SK-N-SH (cell line): ENCODE measurements at regions not wholly inside any gene's neighbourhood (a gene's known extent, or its start where the extent isn't known, plus 50 kb on each side); places are given as distances from the start of the nearest gene placed in this dataset.

Source experiments
- CTCF ChIA-PET: fragments of 300-600, 350-600 bp; formaldehyde crosslinking; extraction: SDS; loops from one replicate; lab custom pipeline; 2021; lab: Yijun Ruan, JAX
- POLR2A ChIA-PET: fragments of 350-600 bp; sonication (Branson Sonifier 250); formaldehyde crosslinking; extraction: SDS; loops from one replicate; lab custom pipeline; 2020; ENCODE audit warnings: antibody characterized with exemption, inconsistent platforms; lab: Yijun Ruan, JAX
- DNase-seq: peaks from one replicate; pipeline ENCODE4 v3.0.0; 2012
- H2AFZ ChIP-seq: fragments of 200-600 bp; sonication (generic); 2 replicates; pipeline ENCODE4 v1.8.1; 2016; ENCODE audit warnings: antibody characterized with exemption, mild to moderate bottlenecking, low read depth
- H3F3A ChIP-seq: fragments of 200-600 bp; sonication (generic); replicated peaks from 2 replicates; pipeline ENCODE3; 2016; ENCODE audit warnings: antibody characterized with exemption, mild to moderate bottlenecking; ENCODE audit not compliant: insufficient read depth
- H3K27ac ChIP-seq, 2 experiments: fragments of 200-500 bp in 1 of 2; fragments of 200-600 bp in 1 of 2; sonication (Bioruptor generic) in 1 of 2; sonication (generic), shearing (Covaris generic) in 1 of 2; 2 replicates each; pipeline versions ENCODE4 v1.5.1 to v1.6.1; 2014 to 2016; ENCODE audit warnings: low read depth in 2 of 2, inconsistent platforms in 1 of 2, low read length in 1 of 2, mild to moderate bottlenecking in 1 of 2, mixed read lengths in 1 of 2
- H3K27me3 ChIP-seq: fragments of 200-600 bp; sonication (generic), shearing (Covaris generic); 2 replicates; pipeline ENCODE4 v1.6.1; 2016; ENCODE audit warnings: mixed run types; ENCODE audit not compliant: insufficient read depth
- H3K36me3 ChIP-seq, 2 experiments: fragments of 200-500 bp in 1 of 2; fragments of 200-600 bp in 1 of 2; sonication (Bioruptor generic) in 1 of 2; sonication (generic) in 1 of 2; replicated peaks in 1 of 2; 2 replicates each; pipeline versions ENCODE3 to v1.5.1; 2014 to 2016; ENCODE audit warnings: low read length in 1 of 2, mild to moderate bottlenecking in 1 of 2; ENCODE audit not compliant: insufficient read depth in 2 of 2, control insufficient read depth in 1 of 2
- H3K4me1 ChIP-seq, 2 experiments: fragments of 200-500 bp in 1 of 2; fragments of 200-600 bp in 1 of 2; sonication (Bioruptor generic) in 1 of 2; sonication (generic), shearing (Covaris generic) in 1 of 2; 2 replicates each; pipeline versions ENCODE4 v1.5.1 to v1.6.1; 2014 to 2016; ENCODE audit warnings: low read depth in 1 of 2, low read length in 1 of 2, mixed run types in 1 of 2; ENCODE audit not compliant: insufficient read depth in 2 of 2, control insufficient read depth in 1 of 2
- H3K4me2 ChIP-seq: fragments of 200-600 bp; sonication (generic), shearing (Covaris generic); 2 replicates; pipeline ENCODE4 v1.6.1; 2017; ENCODE audit warnings: mixed run types
- H3K4me3 ChIP-seq, 2 experiments: fragments of 200-500 bp in 1 of 2; fragments of 200-600 bp in 1 of 2; sonication (Bioruptor generic) in 1 of 2; sonication (generic), shearing (Covaris generic) in 1 of 2; 2 replicates each; pipeline versions ENCODE4 v1.5.1 to v1.8.1; 2014 to 2016; ENCODE audit warnings: low read depth in 2 of 2, inconsistent platforms in 1 of 2, low read length in 1 of 2, mild to moderate bottlenecking in 1 of 2, mixed read lengths in 1 of 2, moderate library complexity in 1 of 2
- H3K79me2 ChIP-seq: fragments of 200-600 bp; sonication (generic); 2 replicates; pipeline ENCODE4 v1.8.1; 2017; ENCODE audit warnings: mild to moderate bottlenecking; ENCODE audit not compliant: insufficient read depth
- H3K9ac ChIP-seq: fragments of 200-600 bp; sonication (generic); 2 replicates; pipeline ENCODE4 v1.6.1; 2017; ENCODE audit warnings: mixed run types
- H3K9me2 ChIP-seq: fragments of 200-600 bp; sonication (generic); 2 replicates; pipeline ENCODE4 v1.6.1; 2017; ENCODE audit warnings: mixed run types
- H3K9me3 ChIP-seq: fragments of 200-600 bp; sonication (generic); 2 replicates; pipeline ENCODE4 v1.6.1; 2017; ENCODE audit warnings: mixed run types, mild to moderate bottlenecking, moderate library complexity
- H4K20me1 ChIP-seq: fragments of 200-600 bp; sonication (generic); 2 replicates; pipeline ENCODE4 v1.6.1; 2017; ENCODE audit warnings: mild to moderate bottlenecking, mixed run types; ENCODE audit not compliant: insufficient read depth
- EP300 ChIP-seq, 2 experiments: IDR thresholded peaks; 2 replicates each; pipeline versions ENCODE4 v1.4.0 to v1.6.1; 2012; ENCODE audit warnings: borderline replicate concordance in 1 of 2, low read depth in 1 of 2, low read length in 1 of 2
- EZH2phosphoT487 ChIP-seq: fragments of 200-600 bp; sonication (generic); IDR thresholded peaks from 2 replicates; pipeline ENCODE4 v1.6.1; 2017; ENCODE audit warnings: low read depth, mixed run types, mild to moderate bottlenecking, antibody characterized with exemption, moderate library complexity, borderline replicate concordance
- FOSL2 ChIP-seq: IDR thresholded peaks from 2 replicates; pipeline ENCODE4 v1.4.0; 2012; ENCODE audit warnings: low read depth, mild to moderate bottlenecking, moderate library complexity, borderline replicate concordance
- JUND ChIP-seq: IDR thresholded peaks from 2 replicates; pipeline ENCODE4 v1.4.0; 2012
- RAD21 ChIP-seq: IDR thresholded peaks from 2 replicates; pipeline ENCODE4 v1.6.1; 2012; ENCODE audit warnings: mild to moderate bottlenecking, low read length
- RCOR1 ChIP-seq: fragments of 150-350 bp; IDR thresholded peaks from 2 replicates; pipeline ENCODE4 v1.6.1; 2017; ENCODE audit warnings: antibody characterized with exemption, low read length
- SIN3A ChIP-seq: IDR thresholded peaks from 2 replicates; pipeline ENCODE4 v1.6.1; 2012; ENCODE audit warnings: low read depth, mild to moderate bottlenecking, low read length, moderate library complexity, borderline replicate concordance
- TAF1 ChIP-seq: IDR thresholded peaks from 2 replicates; pipeline ENCODE4 v1.6.1; 2012; ENCODE audit warnings: low read depth, mild to moderate bottlenecking, low read length, moderate library complexity, borderline replicate concordance
- TCF12 ChIP-seq: IDR thresholded peaks from 2 replicates; pipeline ENCODE4 v1.4.0; 2012
- WGBS: methylation state at CpG from one replicate; pipeline ENCODE4 v1.1.6; 2017; ENCODE audit warnings: low lambda C conversion rate; 5-methylcytosine and 5-hydroxymethylcytosine counted together
- TF ChIP-seq, protein P1 (sequence below): IDR thresholded peaks from 2 replicates; pipeline ENCODE4 v1.4.0; 2012; ENCODE audit warnings: low read depth, borderline replicate concordance
- TF ChIP-seq, protein P2 (sequence below): fragments of 200-600 bp; sonication (generic); IDR thresholded peaks from 2 replicates; pipeline ENCODE4 v1.6.1; 2017; ENCODE audit warnings: antibody characterized with exemption, mild to moderate bottlenecking, moderate library complexity
- TF ChIP-seq, protein P3 (sequence below): IDR thresholded peaks from 2 replicates; pipeline ENCODE4 v1.6.1; 2012; ENCODE audit warnings: mild to moderate bottlenecking, low read depth, low read length, moderate library complexity

DNA sequence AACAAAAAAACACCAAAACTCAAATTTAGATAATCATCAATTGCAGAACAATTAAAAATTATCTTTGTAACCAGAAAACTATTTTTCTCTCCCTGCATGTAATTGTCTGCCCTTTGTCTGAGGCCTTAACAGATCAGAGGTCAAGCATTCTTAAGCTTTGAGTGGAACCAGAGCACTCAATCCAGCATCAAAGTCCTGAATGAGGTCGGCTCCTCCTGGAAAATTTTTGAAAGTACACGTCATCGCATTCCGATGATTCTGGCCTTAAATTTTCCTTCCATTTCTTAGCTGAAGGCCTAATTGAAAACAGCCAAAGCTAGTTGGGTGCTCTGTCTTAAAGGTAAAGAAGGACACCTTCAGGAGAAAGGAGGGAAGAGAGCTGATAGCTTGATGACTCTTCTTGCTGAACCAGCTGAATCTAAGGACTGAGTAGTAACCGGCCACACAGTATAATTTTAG is 510.2 kb upstream of the SULF2 start (continued):
- no peak for TF ChIP-seq RCOR1
- peak; percentile 97 for TF ChIP-seq JUND
- peak; percentile 95 for TF ChIP-seq FOSL2
- TF ChIP-seq SIN3A, result peak; percentile 24; the same call in 1 of the 2 replicates
- TF ChIP-seq, protein P1, sequence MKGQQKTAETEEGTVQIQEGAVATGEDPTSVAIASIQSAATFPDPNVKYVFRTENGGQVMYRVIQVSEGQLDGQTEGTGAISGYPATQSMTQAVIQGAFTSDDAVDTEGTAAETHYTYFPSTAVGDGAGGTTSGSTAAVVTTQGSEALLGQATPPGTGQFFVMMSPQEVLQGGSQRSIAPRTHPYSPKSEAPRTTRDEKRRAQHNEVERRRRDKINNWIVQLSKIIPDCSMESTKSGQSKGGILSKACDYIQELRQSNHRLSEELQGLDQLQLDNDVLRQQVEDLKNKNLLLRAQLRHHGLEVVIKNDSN, result no peak
- TF ChIP-seq, protein P2, sequence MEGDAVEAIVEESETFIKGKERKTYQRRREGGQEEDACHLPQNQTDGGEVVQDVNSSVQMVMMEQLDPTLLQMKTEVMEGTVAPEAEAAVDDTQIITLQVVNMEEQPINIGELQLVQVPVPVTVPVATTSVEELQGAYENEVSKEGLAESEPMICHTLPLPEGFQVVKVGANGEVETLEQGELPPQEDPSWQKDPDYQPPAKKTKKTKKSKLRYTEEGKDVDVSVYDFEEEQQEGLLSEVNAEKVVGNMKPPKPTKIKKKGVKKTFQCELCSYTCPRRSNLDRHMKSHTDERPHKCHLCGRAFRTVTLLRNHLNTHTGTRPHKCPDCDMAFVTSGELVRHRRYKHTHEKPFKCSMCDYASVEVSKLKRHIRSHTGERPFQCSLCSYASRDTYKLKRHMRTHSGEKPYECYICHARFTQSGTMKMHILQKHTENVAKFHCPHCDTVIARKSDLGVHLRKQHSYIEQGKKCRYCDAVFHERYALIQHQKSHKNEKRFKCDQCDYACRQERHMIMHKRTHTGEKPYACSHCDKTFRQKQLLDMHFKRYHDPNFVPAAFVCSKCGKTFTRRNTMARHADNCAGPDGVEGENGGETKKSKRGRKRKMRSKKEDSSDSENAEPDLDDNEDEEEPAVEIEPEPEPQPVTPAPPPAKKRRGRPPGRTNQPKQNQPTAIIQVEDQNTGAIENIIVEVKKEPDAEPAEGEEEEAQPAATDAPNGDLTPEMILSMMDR, result peak; percentile 62
- peak; percentile 99 for TF ChIP-seq TCF12
- no peak for TF ChIP-seq TAF1
- no peak for TF ChIP-seq EZH2phosphoT487
- peak; percentile 67 for TF ChIP-seq RAD21
- TF ChIP-seq, all 33 proteins: peak for 16

DNA sequence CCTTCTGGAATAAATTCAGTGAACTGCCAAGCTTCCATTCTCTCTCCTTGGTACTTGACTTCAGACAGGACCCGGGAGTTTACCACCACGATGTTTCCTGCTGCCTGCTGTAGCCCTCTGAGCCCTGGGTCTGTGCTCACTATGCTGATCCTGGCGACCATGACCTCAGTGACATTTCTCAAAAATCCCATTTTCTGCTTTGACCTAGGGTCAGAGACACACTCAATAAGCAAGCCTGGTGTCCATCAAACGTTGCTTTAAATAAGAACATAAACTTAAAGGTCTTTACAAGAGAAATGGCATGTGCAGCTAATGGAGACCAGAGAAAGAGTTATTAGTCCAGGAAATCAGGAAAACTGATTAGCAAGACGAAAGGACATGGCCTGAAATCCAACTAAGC is 509.7 kb upstream of the SULF2 start:
- peak overlapping the region; percentile 9; the same call in 1 of the 2 replicates for H3K9ac ChIP-seq
- no peak overlapping the region for H2AFZ ChIP-seq
- H3K9me3 ChIP-seq, result no peaks in the 10 kb centered on the region
- 51% methylated on average over 5 of the region's 5 CpGs for WGBS
- DNase-seq, result no peak
- H3K27me3 ChIP-seq, result no peaks in the 10 kb centered on the region
- H3K4me3 ChIP-seq, result no peak overlapping the region
- no peaks in the 10 kb centered on the region for H3K36me3 ChIP-seq
- no peaks in the 10 kb centered on the region for H3K9me2 ChIP-seq
- TF ChIP-seq, protein P3, sequence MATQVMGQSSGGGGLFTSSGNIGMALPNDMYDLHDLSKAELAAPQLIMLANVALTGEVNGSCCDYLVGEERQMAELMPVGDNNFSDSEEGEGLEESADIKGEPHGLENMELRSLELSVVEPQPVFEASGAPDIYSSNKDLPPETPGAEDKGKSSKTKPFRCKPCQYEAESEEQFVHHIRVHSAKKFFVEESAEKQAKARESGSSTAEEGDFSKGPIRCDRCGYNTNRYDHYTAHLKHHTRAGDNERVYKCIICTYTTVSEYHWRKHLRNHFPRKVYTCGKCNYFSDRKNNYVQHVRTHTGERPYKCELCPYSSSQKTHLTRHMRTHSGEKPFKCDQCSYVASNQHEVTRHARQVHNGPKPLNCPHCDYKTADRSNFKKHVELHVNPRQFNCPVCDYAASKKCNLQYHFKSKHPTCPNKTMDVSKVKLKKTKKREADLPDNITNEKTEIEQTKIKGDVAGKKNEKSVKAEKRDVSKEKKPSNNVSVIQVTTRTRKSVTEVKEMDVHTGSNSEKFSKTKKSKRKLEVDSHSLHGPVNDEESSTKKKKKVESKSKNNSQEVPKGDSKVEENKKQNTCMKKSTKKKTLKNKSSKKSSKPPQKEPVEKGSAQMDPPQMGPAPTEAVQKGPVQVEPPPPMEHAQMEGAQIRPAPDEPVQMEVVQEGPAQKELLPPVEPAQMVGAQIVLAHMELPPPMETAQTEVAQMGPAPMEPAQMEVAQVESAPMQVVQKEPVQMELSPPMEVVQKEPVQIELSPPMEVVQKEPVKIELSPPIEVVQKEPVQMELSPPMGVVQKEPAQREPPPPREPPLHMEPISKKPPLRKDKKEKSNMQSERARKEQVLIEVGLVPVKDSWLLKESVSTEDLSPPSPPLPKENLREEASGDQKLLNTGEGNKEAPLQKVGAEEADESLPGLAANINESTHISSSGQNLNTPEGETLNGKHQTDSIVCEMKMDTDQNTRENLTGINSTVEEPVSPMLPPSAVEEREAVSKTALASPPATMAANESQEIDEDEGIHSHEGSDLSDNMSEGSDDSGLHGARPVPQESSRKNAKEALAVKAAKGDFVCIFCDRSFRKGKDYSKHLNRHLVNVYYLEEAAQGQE, result peak; percentile 44; the same call in 1 of the 2 replicates
- TF ChIP-seq EP300 (IDR thresholded peaks at IDR 0.05; ENCODE audit: borderline replicate concordance in 1 of 2, low read depth in 1 of 2, low read length in 1 of 2), result no peak
- no peaks in the 10 kb centered on the region for H3K79me2 ChIP-seq
- peaks cover 33% of the 10 kb centered on the region for H3F3A ChIP-seq
- H3K4me1 ChIP-seq, result peaks cover 29 to 42% of the 10 kb centered on the region in 2 experiments
- no peak overlapping the region for H3K4me2 ChIP-seq
- peak overlapping the region; percentile 84 for H3K27ac ChIP-seq
- H4K20me1 ChIP-seq, result no peaks in the 10 kb centered on the region
- ChIA-PET CTCF (interaction anchor here (1.4 to 5.8 kb wide), 4 partner anchors 12 to 631 kb away, joined by 4 to 36 read pairs (median 6); partner anchors contain the start of gene SULF2), POLR2A (no interaction called here)
